WI38 (cell line): ENCODE measurements at regions not wholly inside any gene's neighbourhood (a gene's known extent, or its start where the extent isn't known, plus 50 kb on each side); places are given as distances from the start of the nearest gene placed in this dataset.

Experiments used
- H3K4me3 ChIP-seq: 2 replicates; pipeline ENCODE4 v1.5.1; 2011; ENCODE audit warnings: low read depth, mild to moderate bottlenecking, control low read depth, low read length
- CTCF ChIP-seq: IDR thresholded peaks from 2 replicates; pipeline ENCODE4 v1.5.1; 2012; ENCODE audit warnings: low read depth, mild to moderate bottlenecking, control low read depth, low read length

GRCh38 chr5:2640717-2641116, 110.8 kb downstream of the IRX2 start:
- TF ChIP-seq CTCF, result no peak
- no peak overlapping the region for H3K4me3 ChIP-seq

- H3K4me3 ChIP-seq, result no peak overlapping the region
- no peak for TF ChIP-seq CTCF
Measured at GRCh38 chr5:2639425-2639824, 112.1 kb downstream of the IRX2 start.

GRCh38 chr5:2634399-2635176, 116.9 kb downstream of the IRX2 start:
- no peak overlapping the region for H3K4me3 ChIP-seq
- no peak for TF ChIP-seq CTCF

- TF ChIP-seq CTCF, result no peak
- H3K4me3 ChIP-seq, result no peak overlapping the region
Measured at GRCh38 chr5:2633992-2634391, 117.5 kb downstream of the IRX2 start.

GRCh38 chr5:2631758-2632157, 119.7 kb downstream of the IRX2 start:
- H3K4me3 ChIP-seq, result no peak overlapping the region
- TF ChIP-seq CTCF, result no peak

- TF ChIP-seq CTCF, result no peak
- H3K4me3 ChIP-seq, result no peak overlapping the region
Measured at GRCh38 chr5:2629045-2629444, 122.4 kb downstream of the IRX2 start.

GRCh38 chr5:2627867-2628266, 123.6 kb downstream of the IRX2 start:
- H3K4me3 ChIP-seq, result no peak overlapping the region
- no peak for TF ChIP-seq CTCF
